ENCODE measurements at regions not wholly inside any gene's neighbourhood (a gene's known extent, or its start where the extent isn't known, plus 50 kb on each side); places are given as distances from the start of the nearest gene placed in this dataset.

- TF ChIP-seq CTCF (IDR thresholded peaks at IDR 0.05) (no peak), POLR2A (IDR thresholded peaks at IDR 0.05) (no peak)
These were observed 89.4 kb upstream of the IGLL5 start for GRCh38 chr22:22798232-22798616.
